HUDEP-2 (cell line): ENCODE measurements at regions not wholly inside any gene's neighbourhood (a gene's known extent, or its start where the extent isn't known, plus 50 kb on each side); places are given as distances from the start of the nearest gene placed in this dataset.

Experiments
- DNase-seq, 76 experiments: peaks; one replicate each; lab custom pipeline; 2025; ENCODE audit not compliant: unreplicated experiment in 76 of 76; lab: John Stamatoyannopoulos, UW

GRCh38 chr2:15852811-15853210, 87.5 kb upstream of the MYCN start:
- no peak for DNase-seq

GRCh38 chr2:15853903-15854302, 86.4 kb upstream of the MYCN start:
- no peak for DNase-seq

GRCh38 chr2:15855766-15856260, 84.5 kb upstream of the MYCN start:
- no peak for DNase-seq

GRCh38 chr2:15856318-15856717, 84.0 kb upstream of the MYCN start:
- no peak for DNase-seq

GRCh38 chr2:15858466-15858865, 81.9 kb upstream of the MYCN start:
- no peak for DNase-seq

- no peak for DNase-seq
These were observed 80.2 kb upstream of the MYCN start for GRCh38 chr2:15860051-15860663.

GRCh38 chr2:15860760-15861159, 79.6 kb upstream of the MYCN start:
- DNase-seq, result no peak

- DNase-seq, result no peak
These were observed 79.1 kb upstream of the MYCN start for GRCh38 chr2:15861172-15861822.

- no peak for DNase-seq
These were observed 78.5 kb upstream of the MYCN start for GRCh38 chr2:15861898-15862297.

- no peak for DNase-seq
These were observed 77.3 kb upstream of the MYCN start for GRCh38 chr2:15863089-15863488.

GRCh38 chr2:15863494-15864175, 76.7 kb upstream of the MYCN start:
- DNase-seq, result no peak

GRCh38 chr2:15864176-15864769, 76.1 kb upstream of the MYCN start:
- DNase-seq, result no peak

GRCh38 chr2:15865923-15866322, 74.4 kb upstream of the MYCN start:
- no peak for DNase-seq

- no peak for DNase-seq
These were observed 73.7 kb upstream of the MYCN start for GRCh38 chr2:15866563-15867193.

GRCh38 chr2:15867194-15868171, 72.9 kb upstream of the MYCN start:
- no peak for DNase-seq

GRCh38 chr2:15868186-15868585, 72.2 kb upstream of the MYCN start:
- no peak for DNase-seq

- no peak for DNase-seq
These were observed 71.6 kb upstream of the MYCN start for GRCh38 chr2:15868704-15869103.

- DNase-seq, result no peak
These were observed 71.0 kb upstream of the MYCN start for GRCh38 chr2:15869396-15869795.

GRCh38 chr2:15869871-15870270, 70.5 kb upstream of the MYCN start:
- DNase-seq, result no peak

GRCh38 chr2:15870565-15870964, 69.8 kb upstream of the MYCN start:
- DNase-seq, result no peak
